Thyroid gland (tissue), 4 donors: ENCODE measurements at regions not wholly inside any gene's neighbourhood (a gene's known extent, or its start where the extent isn't known, plus 50 kb on each side); places are given as distances from the start of the nearest gene placed in this dataset.

Source experiments
- POLR2A ChIP-seq, 2 donors: fragments of 450-650 bp; IDR thresholded peaks; one replicate each; pipeline ENCODE4 v1.6.1; 2017; ENCODE audit warnings: antibody characterized with exemption in 2 of 2, mild to moderate bottlenecking in 2 of 2, moderate library complexity in 1 of 2
- TF ChIP-seq, protein P1 (sequence below), 6 experiments: fragments of 200-600 bp in 3 of 6; fragments of 450-650 bp in 3 of 6; sonication (generic) in 3 of 6; IDR thresholded peaks; one replicate each; pipeline ENCODE4 v1.5.1; 2016 to 2019; ENCODE audit warnings: antibody characterized with exemption in 6 of 6, mild to moderate bottlenecking in 2 of 6, inconsistent platforms in 1 of 6, moderate library complexity in 1 of 6

DNA sequence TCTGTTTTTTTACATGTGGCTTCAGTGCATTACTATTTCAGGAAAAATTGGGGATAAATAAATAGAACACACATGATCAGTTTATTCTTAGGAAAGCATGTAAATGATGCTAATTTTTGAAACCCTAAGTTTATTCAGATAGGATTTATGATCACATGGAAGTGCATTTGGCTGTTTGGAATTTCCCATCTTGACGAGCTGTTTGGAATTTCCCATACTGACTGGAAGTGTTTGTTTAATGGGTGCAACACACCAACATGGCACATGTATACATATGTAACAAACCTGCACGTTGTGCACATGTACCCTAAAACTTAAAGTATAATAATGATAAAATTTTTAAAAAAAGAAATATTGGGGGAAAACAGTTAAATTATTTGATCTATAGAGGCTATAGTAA lies 79.5 kb downstream of the COL6A6 start:
- TF ChIP-seq, protein P1, sequence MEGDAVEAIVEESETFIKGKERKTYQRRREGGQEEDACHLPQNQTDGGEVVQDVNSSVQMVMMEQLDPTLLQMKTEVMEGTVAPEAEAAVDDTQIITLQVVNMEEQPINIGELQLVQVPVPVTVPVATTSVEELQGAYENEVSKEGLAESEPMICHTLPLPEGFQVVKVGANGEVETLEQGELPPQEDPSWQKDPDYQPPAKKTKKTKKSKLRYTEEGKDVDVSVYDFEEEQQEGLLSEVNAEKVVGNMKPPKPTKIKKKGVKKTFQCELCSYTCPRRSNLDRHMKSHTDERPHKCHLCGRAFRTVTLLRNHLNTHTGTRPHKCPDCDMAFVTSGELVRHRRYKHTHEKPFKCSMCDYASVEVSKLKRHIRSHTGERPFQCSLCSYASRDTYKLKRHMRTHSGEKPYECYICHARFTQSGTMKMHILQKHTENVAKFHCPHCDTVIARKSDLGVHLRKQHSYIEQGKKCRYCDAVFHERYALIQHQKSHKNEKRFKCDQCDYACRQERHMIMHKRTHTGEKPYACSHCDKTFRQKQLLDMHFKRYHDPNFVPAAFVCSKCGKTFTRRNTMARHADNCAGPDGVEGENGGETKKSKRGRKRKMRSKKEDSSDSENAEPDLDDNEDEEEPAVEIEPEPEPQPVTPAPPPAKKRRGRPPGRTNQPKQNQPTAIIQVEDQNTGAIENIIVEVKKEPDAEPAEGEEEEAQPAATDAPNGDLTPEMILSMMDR (IDR thresholded peaks at IDR 0.05), result no peak
- TF ChIP-seq POLR2A (IDR thresholded peaks at IDR 0.05), result no peak
